ENCODE measurements at regions not wholly inside any gene's neighbourhood (a gene's known extent, or its start where the extent isn't known, plus 50 kb on each side); places are given as distances from the start of the nearest gene placed in this dataset.

DNA sequence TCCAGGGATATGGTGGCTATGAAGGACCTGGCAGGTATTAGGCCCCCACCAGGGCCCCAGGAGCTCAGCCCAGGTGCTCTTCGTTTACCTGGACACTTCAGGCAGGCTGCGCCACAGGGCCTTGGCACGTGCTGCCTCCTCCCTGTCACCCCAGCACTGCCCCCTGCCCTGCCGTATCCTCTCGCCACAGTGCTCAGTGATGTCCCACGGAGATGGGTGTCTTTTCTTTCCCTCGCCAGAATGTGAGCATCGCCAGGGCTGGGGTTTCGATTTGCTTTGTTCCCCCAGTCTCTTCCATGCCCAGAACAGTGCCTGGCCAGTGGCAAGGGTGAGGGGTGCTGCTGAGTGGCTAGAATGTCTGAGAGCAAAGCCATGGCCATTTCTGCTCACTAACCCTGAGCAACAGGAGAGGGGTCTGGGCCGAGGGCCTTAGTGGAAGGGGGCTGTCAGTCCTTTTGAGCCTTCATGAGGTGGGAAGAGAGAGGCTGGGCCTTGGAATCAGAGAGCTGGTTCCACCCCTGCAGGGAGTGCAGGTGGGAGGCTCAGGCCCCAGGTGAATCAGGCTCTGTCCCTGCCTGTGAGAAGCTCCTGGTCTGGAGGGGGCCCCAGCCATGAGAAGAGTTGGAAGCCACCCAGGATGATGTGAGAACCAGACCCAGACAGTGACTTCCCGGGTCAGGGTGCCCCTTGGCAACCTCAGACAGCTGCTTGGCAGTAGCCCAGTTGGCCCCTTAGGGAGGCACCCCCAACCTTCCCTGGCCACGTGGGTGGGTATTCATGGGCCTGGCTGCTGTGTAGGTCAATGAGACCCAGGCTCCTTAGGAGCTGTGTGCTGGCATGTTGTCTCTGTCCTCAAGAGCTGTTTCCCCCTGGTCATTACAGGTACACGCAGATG lies 129.9 kb upstream of the HS6ST1 start:
- TF ChIP-seq EZH2 (IDR thresholded peaks at IDR 0.05): no peak
- TF ChIP-seq CTCF (IDR thresholded peaks at IDR 0.05): no peak
- TF ChIP-seq EZH2phosphoT487 (IDR thresholded peaks at IDR 0.05): no peak

Data from neural progenitor cell (in vitro differentiated cells).